Anterior cingulate cortex (tissue), 58 donors: ENCODE measurements at regions not wholly inside any gene's neighbourhood (a gene's known extent, or its start where the extent isn't known, plus 50 kb on each side); places are given as distances from the start of the nearest gene placed in this dataset.
"Not testable (repeated sequence)": the region's sequence is repeated elsewhere in the genome, so short reads cannot be mapped to it uniquely, and the experiment has no call there.

ENCODE experiments used
- DNase-seq, 58 donors: peaks; one replicate each; lab custom pipeline; 2025; lab: John Stamatoyannopoulos, UW

DNA sequence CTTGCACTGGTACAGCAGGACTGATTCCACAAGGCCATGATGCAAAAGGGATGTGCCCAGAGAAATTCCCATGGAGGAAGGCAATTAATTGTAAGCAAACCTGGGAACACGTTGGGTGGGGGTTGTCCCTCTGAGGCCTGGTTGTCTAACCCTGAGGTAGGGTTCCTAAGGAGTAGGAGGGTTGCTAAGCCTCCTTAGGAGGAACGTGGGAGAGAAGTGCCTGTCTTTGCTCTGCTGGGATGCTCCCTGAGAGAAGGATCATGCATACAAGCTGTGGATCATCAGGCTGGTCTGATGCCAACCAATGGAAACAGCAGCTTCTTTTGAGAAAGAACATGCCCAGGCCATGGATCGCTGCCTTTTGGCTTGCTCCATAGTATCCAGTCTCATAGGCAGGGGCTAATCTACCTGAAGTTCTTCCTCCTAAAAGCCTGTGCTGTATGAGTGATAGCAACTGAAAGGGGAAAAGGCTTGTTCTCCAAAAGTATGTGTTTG is 203.7 kb upstream of the NPVF start:
- no peak for DNase-seq

DNA sequence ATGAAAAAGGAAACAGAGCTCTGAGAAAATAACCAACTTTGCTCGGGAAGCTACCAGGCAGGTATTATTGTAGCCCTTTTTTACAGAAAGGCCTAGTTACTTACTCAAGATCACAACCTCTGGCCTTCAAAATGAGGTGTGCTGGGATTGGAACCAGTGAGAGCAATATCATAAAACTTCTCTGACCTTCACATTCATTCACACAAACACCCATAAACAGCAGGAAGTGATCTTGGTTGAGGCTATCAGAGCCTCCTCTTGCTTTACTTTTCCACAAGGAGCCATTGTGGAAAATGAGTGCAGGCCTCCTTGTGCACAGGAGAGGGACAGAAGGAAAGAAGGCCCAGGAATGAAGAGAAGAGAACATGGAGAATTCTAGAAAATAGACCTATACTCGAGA is 204.5 kb upstream of the NPVF start:
- no peak for DNase-seq

DNA sequence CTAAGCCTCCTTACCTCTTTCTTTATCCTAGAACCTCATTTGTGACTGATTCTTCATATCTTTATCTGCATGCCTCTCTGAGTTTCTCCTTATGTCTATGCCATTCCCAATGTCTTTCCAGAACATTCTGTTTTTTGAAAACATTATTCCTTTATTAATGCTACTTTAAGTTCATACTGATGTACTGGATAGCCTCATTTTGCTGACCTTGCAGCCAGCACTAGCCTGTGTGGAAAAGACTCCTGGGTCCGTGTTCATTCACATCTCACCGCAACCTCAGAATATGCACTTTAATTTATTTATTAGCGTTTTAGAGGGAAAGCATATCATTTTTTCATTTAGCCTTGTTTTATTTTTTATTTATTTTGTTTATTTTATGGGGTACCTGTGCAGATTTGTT is 208.1 kb upstream of the NPVF start:
- no peak for DNase-seq

DNA sequence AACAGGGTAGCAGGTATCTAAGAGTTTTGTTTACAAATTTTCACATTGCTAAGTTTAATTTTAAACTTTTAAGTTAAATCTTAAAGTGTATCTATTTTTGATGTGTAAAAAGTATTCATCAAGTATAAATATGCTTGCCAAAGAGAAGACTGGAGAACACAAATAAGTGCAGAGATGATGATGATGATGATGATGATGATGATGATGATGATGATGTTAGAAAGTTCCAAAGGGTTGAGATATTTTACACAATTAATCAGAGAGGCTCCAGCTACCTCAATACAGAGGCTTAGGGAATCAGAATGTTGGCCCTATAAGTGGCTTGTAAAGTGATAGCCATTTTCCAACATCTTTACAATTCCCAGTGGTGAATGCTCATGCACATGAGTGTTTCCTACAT is 209.0 kb upstream of the NPVF start:
- DNase-seq = no peak

DNA sequence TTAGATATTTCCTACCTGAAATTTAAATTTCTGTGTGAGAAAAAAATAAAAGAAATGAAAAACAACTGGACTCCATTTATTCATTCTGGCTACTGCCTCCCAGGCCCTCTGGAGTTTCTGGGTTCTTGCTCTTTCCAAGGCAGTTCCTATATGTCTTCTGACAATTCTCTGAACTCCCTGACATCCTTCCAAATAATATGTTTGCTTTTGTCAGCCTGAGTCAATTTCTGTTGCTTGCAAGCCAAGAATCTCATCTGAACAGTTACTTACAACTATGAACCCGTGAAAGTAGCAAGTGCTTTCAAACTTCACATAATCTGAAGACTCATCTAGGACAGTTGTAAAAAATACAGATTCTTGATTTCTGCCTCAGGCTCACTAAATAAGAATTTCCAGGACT is 216.7 kb upstream of the NPVF start:
- DNase-seq = no peak

DNA sequence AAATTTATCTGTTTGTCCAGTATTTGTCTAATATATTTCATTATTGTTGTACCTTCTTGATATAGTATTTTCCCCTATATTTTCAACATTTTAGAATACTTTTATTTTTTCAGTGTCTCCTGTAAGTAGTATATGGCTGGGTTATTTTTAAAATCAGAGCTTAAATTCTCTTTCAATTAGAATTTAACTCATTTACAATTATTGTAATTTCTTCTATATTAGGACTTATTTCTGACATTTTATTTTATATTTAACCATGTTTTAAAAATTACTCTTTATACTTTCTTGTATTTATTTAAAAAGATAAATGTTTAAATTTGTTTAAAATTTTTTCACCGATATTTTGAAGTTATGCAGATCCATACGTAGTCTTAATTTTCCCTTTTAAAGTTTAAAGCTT is 220.0 kb upstream of the NPVF start:
- DNase-seq = no peak

DNA sequence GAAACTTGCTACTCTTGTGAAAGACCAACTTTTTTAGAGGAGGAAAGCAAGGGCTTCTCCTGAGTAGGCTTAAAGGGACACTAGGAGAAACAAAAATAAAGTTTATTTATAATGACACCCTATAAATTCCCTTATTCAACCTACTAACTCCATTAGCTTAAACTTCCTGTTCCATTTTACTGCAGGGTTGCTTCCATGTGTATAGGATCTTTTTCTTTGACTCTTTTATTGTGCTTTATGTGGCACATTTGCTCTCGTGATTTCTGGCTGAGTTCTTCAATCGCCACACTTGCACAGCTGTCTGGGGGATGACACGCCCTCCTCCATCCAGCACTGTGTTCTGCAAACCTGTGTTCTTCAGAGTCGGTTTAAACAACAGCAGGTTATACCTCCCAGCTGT is 225.7 kb upstream of the NPVF start:
- DNase-seq = no peak

DNA sequence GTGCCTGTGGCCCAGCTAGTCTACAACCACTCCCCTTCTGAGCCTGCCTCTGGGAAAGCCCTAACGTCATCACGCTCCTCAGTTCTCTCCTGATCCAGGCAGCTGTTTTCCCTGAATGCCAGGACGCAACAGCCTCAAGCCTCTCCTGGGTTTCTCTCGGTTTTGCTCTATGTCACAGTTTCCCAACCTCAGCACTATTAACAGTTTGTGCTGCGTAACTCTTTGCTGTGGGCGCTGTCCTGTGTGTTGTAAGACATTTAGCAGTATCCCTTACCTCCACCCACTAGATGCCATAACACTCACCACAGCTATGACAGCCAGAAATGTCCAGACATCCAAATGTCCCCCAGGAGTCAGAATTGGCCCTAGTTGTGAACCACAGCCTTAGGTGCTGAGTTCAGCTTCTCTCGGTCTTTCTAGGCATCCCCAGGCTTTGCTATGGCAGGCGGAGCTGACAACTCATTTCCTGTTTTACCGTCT is 226.3 kb upstream of the NPVF start:
- DNase-seq = no peak

DNA sequence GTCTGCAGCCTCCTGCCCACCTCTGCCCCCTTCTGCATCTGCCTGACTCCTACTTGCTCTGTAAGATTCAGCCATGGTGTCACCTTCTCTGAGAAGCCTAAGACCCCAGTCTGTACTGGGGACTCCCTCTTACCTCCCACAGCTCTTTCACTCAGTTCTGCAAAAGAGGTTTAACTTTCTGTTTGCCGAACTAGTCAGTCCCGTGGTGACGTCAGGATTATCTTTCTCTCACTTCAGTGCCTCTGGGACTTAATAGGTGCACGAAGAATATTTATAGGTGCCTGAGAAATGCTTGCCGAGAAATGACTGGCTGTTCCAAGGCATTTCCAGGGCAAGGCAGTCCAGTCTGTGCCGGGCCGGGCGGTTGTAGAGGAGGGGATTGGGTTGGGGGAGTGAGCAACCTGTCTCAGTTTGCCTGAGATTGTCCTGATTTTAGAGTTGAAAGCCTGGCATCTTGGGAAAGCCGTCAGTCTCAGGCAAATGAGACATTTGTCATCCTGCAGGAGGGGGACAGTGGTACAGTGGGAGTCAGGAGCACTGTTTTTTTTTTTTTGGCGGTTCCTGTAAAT is 227.5 kb upstream of the NPVF start:
- no peak for DNase-seq

DNA sequence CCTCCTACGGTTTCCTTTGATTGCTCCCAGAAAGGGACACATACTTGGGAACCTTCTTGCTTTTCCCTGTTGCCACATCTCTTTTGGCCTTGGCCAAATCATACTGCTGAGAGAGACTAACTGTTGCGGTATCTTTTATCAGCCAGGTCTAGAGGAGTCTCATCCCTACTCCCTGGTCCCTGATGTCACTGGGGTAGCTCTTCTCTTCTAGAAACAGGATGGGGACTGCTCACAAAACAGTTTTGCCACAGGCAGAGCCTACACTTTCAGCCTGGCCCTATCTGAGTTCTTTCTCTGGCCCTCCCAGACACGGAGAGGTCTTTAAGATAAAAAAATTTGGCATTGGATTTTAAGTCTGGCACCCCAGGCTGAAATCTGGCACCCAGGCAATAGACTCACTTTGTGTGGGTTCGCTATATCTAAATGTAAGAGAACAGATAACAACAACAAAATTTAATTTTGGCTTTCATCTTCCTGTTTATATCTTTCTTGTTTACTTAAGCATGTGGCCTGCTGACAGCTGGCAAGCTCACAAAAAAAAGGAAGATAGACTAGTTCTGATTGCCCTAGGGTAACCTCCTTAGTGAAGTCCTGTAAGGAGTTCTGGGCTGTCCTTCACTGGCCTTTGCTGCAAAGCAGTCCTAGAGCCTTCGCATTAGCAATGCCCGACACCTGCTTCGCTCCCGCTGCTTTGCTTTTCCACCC is 228.3 kb upstream of the NPVF start:
- DNase-seq = peak in 1 of 58 donors; percentile 2

DNA sequence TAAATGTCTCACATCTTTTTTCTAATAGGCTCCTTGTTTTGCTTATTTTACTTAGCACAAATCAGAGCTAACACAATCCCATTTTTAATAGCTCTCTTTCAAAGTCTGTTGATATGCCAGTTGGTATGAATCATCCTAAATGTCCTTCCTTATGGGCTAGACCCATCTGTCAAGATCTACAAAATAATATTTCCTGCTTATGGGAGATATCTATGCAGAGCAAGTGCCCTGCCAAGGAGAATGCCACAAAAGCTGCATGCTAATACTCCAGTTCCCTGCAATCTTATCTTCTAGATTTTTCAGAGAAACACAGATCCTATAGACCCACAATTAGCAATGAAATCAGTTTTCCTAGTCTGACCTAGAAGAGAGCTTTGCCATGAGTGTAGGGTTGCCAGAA is 230.8 kb upstream of the NPVF start:
- no peak for DNase-seq

DNA sequence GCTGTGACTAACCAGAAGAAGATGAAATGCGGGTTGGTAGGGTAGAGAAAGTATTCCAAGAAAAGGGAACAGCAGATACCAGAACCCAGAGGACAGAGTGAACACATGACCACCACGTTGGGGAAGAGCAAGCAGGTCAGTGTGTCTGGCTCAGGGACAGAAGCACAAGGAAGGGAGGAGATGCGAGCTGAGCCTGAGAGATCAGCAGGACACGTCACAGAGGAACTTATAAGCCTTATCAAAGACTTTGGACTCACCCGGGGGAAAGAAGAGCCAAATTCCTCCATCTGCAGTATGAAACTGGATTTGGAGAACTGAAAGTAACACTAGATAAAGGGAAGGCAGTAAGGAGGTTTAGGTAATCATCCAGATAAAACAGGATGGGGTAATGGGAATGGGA is 232.1 kb upstream of the NPVF start:
- DNase-seq = no peak

DNA sequence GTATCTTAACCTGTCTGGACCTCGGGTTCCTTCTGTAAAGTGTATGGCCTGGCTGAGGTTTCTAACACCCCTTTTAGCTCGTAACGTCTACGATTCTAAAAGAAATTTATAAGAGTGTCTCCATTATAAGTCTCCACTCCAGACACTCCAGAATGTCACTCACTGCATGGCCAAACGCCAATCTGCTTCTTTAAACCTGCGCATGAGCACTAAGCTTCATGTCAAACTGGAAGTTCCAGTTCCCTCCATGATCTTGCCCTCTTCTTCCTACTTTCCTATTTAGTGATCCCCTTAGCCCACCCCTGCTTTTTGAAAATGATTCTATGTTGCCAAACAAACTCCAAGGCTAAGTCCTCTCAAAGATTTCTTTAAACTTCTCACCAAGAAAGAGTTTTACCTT is 241.4 kb upstream of the NPVF start:
- DNase-seq = no peak

DNA sequence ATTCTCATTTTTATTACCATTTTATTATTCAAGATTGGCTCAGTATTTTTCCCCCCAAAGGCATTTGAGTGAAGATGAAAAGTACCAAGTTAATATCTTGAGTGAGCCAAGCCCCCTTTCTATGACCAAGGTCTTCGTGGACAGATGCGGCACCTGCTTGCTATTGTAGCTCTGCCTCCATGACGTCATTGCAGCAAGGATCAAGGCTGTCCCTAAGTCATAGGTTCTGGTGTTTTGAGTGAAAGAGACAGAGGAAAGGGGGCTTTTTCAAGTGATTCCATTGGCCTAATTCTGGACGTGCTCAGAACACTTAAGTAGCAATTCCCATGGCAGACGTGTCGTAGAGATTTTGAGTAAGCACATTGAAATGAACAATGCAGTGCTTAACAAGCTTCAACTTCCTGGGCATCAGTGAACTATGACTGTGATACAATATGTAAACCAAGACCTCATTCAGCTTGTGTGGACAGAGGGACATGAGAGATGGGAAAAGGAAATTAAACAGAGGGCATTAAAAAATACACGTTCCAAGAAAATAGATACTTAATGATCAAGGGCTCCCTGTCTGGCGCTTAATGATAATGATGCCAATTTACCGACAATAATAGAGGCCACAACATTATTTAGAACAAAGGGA is 248.7 kb upstream of the NPVF start:
- no peak for DNase-seq

DNA sequence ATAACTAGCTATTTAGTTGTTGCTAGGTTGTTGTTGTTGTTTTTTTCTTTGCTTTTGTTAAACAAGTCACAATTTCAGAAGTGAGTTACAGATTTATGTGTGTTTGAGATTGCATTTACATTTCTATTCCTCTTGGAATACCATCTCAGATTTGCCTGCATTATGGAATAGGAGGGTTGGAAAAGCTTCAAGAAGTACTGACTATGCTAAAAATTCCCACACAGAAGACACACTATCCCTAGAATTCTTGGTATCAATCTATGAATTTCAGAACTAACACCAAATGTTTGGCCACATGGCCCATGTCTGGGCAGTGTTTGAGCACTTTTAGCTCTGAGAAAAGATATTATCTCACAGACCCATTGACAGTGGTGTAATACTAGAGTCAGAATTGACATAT is 249.9 kb upstream of the NPVF start:
- not testable (repeated sequence) for DNase-seq

DNA sequence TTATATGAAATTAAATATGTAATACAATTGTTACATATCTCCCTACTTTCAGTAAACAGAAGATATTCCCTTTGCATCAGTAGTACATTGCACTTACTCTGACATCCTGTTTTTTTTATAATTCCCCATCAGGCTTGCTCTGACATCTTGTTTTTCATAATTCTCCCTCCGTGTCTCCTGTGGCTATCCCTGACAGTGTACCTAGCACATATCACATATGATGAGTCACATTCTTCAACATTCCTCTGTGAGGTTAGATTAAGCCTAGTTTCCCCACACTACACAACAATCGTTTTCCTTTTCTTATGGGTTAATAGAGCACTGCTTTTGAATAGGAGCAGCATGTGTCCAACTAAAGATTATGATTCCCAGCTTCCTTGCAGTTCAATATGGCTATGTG is 250.6 kb upstream of the NPVF start:
- no peak for DNase-seq

DNA sequence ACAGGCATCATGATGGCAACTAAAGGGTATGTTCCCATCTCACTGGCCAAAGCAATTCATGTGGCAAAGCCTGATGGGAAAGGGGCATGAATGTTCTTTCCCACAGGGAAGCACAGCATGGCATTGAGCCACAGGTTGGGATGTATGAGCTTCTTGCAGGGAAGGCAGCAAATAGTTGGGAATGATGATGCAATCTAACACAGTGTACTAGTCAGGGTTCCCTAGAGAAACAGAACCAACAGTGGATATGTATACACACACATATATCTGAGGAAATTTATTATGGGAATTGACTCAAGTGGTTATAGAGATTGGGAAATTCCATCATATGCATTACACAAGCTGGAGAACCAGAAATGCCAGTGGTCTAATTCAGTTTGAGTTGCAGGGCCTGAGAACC is 253.6 kb upstream of the NPVF start:
- DNase-seq = no peak

DNA sequence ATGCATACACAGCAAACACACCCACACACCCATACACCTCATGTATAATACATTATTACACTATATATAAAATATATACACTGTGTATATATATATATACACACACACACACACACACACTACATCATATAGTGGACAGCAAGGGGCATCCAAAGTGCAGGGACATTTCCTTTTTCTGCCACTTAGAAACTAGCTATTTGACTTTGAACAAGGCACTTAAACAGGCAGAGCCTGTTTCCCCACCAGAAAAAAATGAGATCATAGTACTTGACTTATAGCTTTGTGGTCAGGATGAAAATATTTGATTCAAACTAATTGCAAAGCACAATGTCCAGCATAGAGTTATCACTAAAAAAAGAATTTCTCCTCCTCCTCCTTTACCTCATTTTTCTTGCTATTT is 254.3 kb upstream of the NPVF start:
- no peak for DNase-seq

DNA sequence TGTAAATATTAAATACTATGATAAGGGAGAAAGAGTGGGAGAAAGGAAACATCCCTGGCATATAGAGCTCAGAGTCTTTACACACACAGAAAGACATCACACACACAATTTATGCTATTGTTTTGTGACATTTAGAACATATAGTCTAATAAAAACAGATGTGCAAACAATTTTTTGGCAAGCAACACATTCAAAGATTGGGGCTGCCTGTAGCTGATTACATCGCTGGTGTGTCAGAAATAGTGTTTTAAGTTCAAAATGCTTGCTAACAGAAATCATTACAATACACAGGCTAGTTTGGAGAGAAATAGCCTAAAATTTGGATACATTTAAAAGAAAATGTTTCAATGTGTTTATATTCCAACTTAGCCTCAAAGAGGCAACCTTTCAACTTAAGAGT is 256.7 kb upstream of the NPVF start:
- no peak for DNase-seq

DNA sequence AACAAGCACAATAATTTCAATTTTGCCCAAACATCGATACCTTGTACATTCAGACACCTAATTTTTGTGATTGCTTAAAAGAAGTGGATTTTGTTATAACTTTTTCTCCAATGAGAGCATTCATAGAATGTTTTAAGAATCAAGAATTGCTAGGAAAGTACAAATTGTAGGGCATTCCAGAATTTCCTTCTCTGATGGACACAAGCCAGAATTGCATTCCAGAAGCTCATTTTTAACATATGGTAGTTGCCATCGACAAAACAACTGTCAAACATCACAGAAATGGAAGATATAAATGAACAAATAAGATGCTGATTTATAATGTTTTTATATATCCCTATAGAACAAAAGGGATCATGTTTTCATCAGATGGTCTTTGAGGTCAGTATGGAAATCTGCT is 258.4 kb upstream of the NPVF start:
- no peak for DNase-seq

DNA sequence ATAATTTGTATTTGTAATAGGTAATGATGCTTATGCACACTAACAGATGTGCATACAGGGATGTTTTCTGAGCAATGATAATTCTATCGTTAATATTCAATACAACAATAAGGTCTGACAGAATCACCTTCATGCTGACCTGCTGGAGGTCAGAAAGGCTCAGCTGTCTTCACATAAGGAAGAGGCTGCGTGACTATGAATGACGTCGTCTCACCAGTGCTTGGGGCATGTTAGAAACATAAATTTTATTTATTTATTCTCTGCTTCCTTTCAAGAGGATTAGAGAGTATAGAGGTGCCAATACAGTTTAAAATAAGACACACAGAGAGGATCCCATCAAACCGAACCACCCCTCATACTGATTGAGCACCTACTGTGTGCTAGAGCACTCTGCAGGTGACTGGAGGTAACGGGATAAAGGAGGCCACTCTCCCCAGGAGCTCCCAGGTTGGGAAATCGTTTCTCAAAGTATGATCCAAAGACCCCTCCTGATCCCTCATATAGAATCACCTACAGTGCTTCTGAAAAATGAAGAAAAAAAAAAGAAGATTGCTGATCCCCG is 265.6 kb upstream of the NPVF start:
- DNase-seq = no peak

DNA sequence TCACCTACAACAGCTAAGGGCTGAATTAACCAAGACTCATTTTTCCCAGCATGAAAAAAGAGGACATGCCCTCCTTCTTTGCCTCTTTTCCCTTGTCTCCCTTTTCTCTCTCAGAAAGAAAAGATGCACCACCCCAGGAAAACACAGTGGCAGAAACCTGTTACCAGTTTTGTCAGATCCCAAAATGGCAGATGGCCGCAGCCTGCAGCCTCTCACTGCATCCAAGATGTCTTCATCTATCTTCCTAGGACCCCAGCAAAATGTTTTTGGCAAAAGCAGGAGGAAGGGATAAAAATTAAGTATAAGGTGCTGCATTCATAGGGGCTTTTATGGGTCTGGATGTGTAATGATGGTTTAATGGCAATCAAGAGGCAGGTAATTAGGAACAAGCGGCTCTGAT is 266.6 kb upstream of the NPVF start:
- no peak for DNase-seq
